ENCODE measurements at regions not wholly inside any gene's neighbourhood (a gene's known extent, or its start where the extent isn't known, plus 50 kb on each side); places are given as distances from the start of the nearest gene placed in this dataset.

DNA sequence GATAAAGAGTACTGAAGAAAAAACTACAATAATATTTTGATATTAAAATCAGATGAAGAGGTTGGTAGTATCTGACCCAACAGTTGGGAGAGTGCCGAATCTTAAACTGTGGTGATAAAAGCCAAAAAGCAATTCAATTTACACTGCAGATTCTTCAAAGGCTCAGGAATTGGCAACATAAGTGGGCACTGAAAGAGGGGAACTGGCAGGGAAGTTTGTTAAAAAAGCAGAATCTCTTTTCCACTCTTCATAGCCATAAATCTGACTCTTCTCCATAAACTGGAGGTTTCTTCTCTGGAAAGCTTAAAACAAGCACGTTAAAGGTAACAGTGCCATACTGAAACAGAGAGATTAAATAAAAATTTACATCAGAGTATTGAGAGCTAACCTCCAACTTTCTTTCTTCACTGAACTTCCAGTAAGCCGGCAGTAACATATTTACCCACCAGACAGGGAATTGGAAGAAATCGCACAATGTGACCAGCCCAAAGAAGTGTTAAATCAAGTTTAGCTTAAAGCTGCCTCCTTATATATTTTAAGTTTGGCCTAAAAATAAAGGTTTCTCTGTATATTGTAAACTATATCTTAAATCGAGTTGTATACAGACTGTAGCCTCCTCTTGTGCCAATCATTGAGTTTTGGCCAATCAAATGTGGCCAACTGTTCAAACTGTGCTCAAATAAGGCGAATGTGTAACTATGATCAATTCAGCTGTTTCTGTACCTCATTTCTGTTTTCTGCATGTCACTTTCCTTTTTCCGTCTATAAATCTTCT is 358.3 kb downstream of the NXPE2 start:
- in situ Hi-C loops (cut with MboI; ENCODE audit: low sequenced_read_pairs, unreplicated experiment): no loop called here
- TF ChIP-seq, protein P1, sequence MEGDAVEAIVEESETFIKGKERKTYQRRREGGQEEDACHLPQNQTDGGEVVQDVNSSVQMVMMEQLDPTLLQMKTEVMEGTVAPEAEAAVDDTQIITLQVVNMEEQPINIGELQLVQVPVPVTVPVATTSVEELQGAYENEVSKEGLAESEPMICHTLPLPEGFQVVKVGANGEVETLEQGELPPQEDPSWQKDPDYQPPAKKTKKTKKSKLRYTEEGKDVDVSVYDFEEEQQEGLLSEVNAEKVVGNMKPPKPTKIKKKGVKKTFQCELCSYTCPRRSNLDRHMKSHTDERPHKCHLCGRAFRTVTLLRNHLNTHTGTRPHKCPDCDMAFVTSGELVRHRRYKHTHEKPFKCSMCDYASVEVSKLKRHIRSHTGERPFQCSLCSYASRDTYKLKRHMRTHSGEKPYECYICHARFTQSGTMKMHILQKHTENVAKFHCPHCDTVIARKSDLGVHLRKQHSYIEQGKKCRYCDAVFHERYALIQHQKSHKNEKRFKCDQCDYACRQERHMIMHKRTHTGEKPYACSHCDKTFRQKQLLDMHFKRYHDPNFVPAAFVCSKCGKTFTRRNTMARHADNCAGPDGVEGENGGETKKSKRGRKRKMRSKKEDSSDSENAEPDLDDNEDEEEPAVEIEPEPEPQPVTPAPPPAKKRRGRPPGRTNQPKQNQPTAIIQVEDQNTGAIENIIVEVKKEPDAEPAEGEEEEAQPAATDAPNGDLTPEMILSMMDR (IDR thresholded peaks at IDR 0.05; ENCODE audit: borderline replicate concordance, control extremely low read depth, extremely low read depth, insufficient read depth, missing control alignments): no peak
- no peak for DNase-seq (ENCODE audit: low spot score)

DNA sequence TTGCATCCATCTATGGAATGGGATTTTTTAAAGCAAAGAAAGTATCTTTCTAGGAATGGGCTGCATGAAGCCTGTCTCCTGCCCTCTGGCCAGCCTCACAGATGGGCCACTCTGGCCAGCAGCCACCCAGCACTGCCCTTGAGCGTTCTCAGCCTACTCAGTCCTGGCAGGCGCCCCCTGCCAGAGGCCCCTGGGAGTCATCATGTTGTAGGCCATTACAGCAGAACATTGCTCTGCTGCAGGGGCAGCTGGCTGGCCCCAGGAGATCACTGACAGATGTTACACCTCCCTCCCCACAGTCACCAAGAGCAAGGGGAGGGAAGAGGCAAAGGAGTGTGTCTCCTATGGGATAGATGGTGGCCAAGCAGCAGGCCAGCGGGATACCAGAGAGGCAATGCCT is 363.7 kb downstream of the NXPE2 start:
- TF ChIP-seq, protein P1 (IDR thresholded peaks at IDR 0.05; ENCODE audit: borderline replicate concordance, control extremely low read depth, extremely low read depth, insufficient read depth, missing control alignments): no peak
- in situ Hi-C loops (cut with MboI; ENCODE audit: low sequenced_read_pairs, unreplicated experiment): no loop called here
- no peak for DNase-seq (ENCODE audit: low spot score)

DNA sequence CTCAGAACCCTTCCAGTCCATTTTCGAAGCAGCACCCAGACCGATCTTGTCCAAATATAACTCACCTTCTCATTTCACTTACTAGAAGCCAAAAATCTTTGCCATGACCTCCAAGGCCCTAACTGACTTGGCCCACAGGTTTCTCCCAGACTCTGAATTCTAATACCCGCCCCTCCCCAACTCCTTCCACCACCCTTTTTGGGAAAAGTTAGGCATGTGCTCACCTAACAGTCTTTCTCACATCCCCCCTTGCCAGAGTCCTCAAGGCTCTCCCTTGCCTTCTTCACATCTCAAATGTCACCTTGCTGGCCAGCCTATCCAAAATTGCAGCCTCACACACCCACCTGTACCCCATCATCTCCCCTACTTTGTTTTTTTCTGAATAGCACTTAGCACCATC is 369.3 kb downstream of the NXPE2 start:
- in situ Hi-C loops (cut with MboI; ENCODE audit: low sequenced_read_pairs, unreplicated experiment): no loop called here
- TF ChIP-seq, protein P1 (IDR thresholded peaks at IDR 0.05; ENCODE audit: borderline replicate concordance, control extremely low read depth, extremely low read depth, insufficient read depth, missing control alignments): no peak
- DNase-seq (ENCODE audit: low spot score): no peak

DNA sequence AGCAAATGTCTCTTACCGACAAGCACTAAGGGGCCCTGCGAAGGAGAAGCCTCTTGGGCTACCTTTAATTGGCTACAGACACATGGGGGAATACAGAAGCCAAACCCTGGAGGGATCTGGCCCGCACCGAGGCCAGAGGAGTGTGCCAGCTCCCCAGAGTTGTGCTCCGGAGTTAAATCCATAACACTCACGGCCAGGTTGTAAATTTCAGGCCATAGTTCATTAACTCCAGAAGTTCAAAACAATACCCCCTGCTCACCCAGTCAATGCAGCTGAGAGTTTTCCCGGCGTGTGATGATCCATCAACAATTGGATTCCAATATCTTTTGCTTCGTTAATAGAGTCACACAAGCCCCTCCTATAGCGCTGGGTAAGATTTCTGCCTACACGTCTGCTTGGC is 371.5 kb downstream of the NXPE2 start:
- in situ Hi-C loops (cut with MboI; ENCODE audit: low sequenced_read_pairs, unreplicated experiment): no loop called here
- TF ChIP-seq, protein P1 (IDR thresholded peaks at IDR 0.05; ENCODE audit: borderline replicate concordance, control extremely low read depth, extremely low read depth, insufficient read depth, missing control alignments): no peak
- no peak for DNase-seq (ENCODE audit: low spot score)

DNA sequence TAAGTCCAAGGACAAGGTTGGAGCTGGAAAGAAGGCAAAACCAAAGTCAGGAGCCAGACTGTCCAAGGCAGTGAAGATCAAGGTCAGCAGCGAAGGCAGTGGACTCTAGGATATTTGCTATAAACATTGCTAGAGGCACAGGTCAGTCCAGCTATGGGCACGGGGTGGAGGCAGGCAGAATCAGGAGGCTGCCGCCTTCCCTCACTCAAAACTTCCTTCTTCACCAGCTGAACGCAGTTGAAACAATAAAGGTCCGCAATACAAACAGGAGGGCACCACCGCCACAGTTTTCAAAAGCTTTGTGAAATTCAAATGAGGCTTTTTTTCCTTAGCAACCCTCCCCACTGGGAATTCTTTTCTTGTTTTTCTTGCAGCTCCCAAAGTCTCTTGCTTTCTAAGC is 372.4 kb downstream of the NXPE2 start:
- in situ Hi-C loops (cut with MboI; ENCODE audit: low sequenced_read_pairs, unreplicated experiment): no loop called here
- TF ChIP-seq, protein P1 (IDR thresholded peaks at IDR 0.05; ENCODE audit: borderline replicate concordance, control extremely low read depth, extremely low read depth, insufficient read depth, missing control alignments): no peak
- no peak for DNase-seq (ENCODE audit: low spot score)

DNA sequence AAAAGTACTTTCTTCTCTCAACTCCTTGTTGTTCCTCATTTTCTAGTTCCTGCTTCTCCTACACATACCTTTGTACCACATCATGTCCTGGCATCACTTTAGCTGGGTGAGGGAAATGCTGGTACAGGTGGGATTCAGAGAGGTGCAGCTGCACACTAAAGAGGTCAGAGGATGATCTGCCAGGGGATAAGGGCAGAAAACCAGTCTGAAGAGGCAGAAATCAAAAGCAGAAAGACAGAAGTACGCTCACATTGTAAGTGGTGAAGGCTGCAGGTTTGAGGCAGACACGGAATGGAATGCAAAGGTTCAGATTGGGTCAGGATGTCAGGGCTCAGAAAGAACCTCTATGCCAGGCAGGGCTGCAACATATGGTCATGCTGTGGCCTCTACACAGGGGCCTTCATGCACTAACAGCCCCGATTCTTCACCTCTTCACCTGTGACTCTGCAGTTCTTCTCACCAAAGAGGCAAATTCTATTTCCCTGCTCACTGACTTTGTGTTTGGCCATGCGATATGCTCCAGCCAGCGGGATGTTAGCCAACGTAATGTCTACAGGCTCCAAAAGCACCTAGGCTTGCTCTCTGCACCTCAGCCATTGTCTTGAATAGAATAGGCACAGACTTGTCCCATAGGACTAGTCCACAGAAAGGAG is 373.7 kb downstream of the NXPE2 start:
- DNase-seq (ENCODE audit: low spot score): no peak
- in situ Hi-C loops (cut with MboI; ENCODE audit: low sequenced_read_pairs, unreplicated experiment): no loop called here
- TF ChIP-seq, protein P1 (IDR thresholded peaks at IDR 0.05; ENCODE audit: borderline replicate concordance, control extremely low read depth, extremely low read depth, insufficient read depth, missing control alignments): no peak
